NOMO-1 treated with dmso at 0.1 percent for 144 hours (cell line): ENCODE measurements at regions not wholly inside any gene's neighbourhood (a gene's known extent, or its start where the extent isn't known, plus 50 kb on each side); places are given as distances from the start of the nearest gene placed in this dataset.
"Not testable (repeated sequence)": the region's sequence is repeated elsewhere in the genome, so short reads cannot be mapped to it uniquely, and the experiment has no call there.

Experiments
- DNase-seq: peaks from one replicate; lab custom pipeline; 2025; ENCODE audit not compliant: unreplicated experiment; lab: John Stamatoyannopoulos, UW

- DNase-seq = no peak
Measured at GRCh38 chr4:162498168-162498567, 334.4 kb upstream of the FSTL5 start.

GRCh38 chr4:162497564-162498167 lies 333.9 kb upstream of the FSTL5 start:
- DNase-seq = no peak

GRCh38 chr4:162494935-162495334 lies 331.1 kb upstream of the FSTL5 start:
- DNase-seq = no peak

- no peak for DNase-seq
Measured at GRCh38 chr4:162485486-162485885, 321.7 kb upstream of the FSTL5 start.

- no peak for DNase-seq
Measured at GRCh38 chr4:162475246-162475645, 311.4 kb upstream of the FSTL5 start.

GRCh38 chr4:162469977-162470376 lies 306.2 kb upstream of the FSTL5 start:
- no peak for DNase-seq

- not testable (repeated sequence) for DNase-seq
Measured at GRCh38 chr4:162465356-162465755, 301.6 kb upstream of the FSTL5 start.

GRCh38 chr4:162461952-162462351 lies 298.2 kb upstream of the FSTL5 start:
- no peak for DNase-seq

- DNase-seq = no peak
Measured at GRCh38 chr4:162458051-162458450, 294.3 kb upstream of the FSTL5 start.

GRCh38 chr4:162457071-162457865 lies 293.5 kb upstream of the FSTL5 start:
- DNase-seq = no peak

- no peak for DNase-seq
Measured at GRCh38 chr4:162456106-162456505, 292.3 kb upstream of the FSTL5 start.

GRCh38 chr4:162450531-162451035 lies 286.8 kb upstream of the FSTL5 start:
- no peak for DNase-seq

GRCh38 chr4:162443510-162443909 lies 279.7 kb upstream of the FSTL5 start:
- no peak for DNase-seq

- no peak for DNase-seq
Measured at GRCh38 chr4:162442128-162442527, 278.3 kb upstream of the FSTL5 start.

GRCh38 chr4:162422312-162422711 lies 258.5 kb upstream of the FSTL5 start:
- no peak for DNase-seq

GRCh38 chr4:162410854-162411253 lies 247.1 kb upstream of the FSTL5 start:
- no peak for DNase-seq

GRCh38 chr4:162409048-162409447 lies 245.2 kb upstream of the FSTL5 start:
- DNase-seq = no peak

- no peak for DNase-seq
Measured at GRCh38 chr4:162408309-162408708, 244.5 kb upstream of the FSTL5 start.

GRCh38 chr4:162406637-162407365 lies 243.0 kb upstream of the FSTL5 start:
- no peak for DNase-seq

GRCh38 chr4:162403932-162404331 lies 240.1 kb upstream of the FSTL5 start:
- DNase-seq = no peak

GRCh38 chr4:162403419-162403818 lies 239.6 kb upstream of the FSTL5 start:
- no peak for DNase-seq

GRCh38 chr4:162401021-162401420 lies 237.2 kb upstream of the FSTL5 start:
- DNase-seq = peak; percentile 8
